OCI-LY7 (cell line): ENCODE measurements at regions not wholly inside any gene's neighbourhood (a gene's known extent, or its start where the extent isn't known, plus 50 kb on each side); places are given as distances from the start of the nearest gene placed in this dataset.
"Not testable (repeated sequence)": the region's sequence is repeated elsewhere in the genome, so short reads cannot be mapped to it uniquely, and the experiment has no call there.

Experiments
- CTCF ChIP-seq: fragments of 200-600 bp; sonication (generic); conservative IDR thresholded peaks from 2 replicates; pipeline ENCODE4 v1.5.1; 2014; ENCODE audit warnings: mild to moderate bottlenecking, antibody characterized with exemption, low read length, moderate library complexity, mixed read lengths
- EZH2phosphoT487 ChIP-seq: fragments of 200-600 bp; sonication (generic); IDR thresholded peaks from 2 replicates; pipeline ENCODE4 v1.6.1; 2018; ENCODE audit warnings: low read depth, borderline replicate concordance, mild to moderate bottlenecking, mixed run types, antibody characterized with exemption, low read length, moderate library complexity, mixed read lengths

DNA sequence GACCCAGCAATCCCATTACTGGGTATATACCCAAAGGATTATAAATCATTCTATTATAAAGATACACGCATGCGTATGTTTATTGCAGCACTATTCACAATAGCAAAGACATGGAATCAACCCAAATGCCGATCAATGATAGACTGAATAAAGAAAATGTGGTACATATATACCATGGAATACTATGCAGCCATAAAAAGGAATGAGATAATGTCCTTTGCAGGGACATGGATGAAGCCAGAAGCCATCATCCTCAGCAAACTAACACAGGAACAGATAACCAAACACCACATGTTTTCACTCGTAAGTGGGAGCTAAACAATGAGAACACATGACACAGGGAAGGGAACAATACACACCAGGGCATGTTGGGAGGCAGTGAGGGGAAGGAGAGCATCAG, 245.7 kb downstream of the DEPDC1B start:
- TF ChIP-seq CTCF, EZH2phosphoT487: not testable (repeated sequence)
